Thoracic aorta (tissue), 2 donors: ENCODE measurements at regions not wholly inside any gene's neighbourhood (a gene's known extent, or its start where the extent isn't known, plus 50 kb on each side); places are given as distances from the start of the nearest gene placed in this dataset.

ENCODE experiments used
- ATAC-seq: fragments of 150-250 bp; one replicate; pipeline ENCODE4 v1.8.0; 2017; ENCODE audit warnings: low read depth; ENCODE audit not compliant: insufficient number of reproducible peaks, low FRiP score
- DNase-seq: peaks from one replicate; pipeline ENCODE4 v3.0.0-alpha.2; 2020; ENCODE audit warnings: low spot score
- H3K27ac ChIP-seq, 2 donors: fragments of 200-600 bp; sonication (generic); 1 replicate in 1 of 2; 2 replicates in 1 of 2; pipeline ENCODE4 v1.5.1; 2016; ENCODE audit warnings: mild to moderate bottlenecking in 2 of 2, moderate library complexity in 2 of 2
- H3K27me3 ChIP-seq: fragments of 200-600 bp; sonication (generic); replicated peaks from 2 replicates; pipeline ENCODE4 v1.6.0; 2016; ENCODE audit warnings: mild to moderate bottlenecking; ENCODE audit not compliant: insufficient read depth
- H3K36me3 ChIP-seq: fragments of 200-600 bp; sonication (generic); one replicate; pipeline ENCODE4 v1.5.1; 2016
- H3K4me1 ChIP-seq, 2 donors: fragments of 200-600 bp; sonication (generic); 1 replicate in 1 of 2; 2 replicates in 1 of 2; pipeline versions ENCODE4 v1.5.1 to v1.6.0; 2016; ENCODE audit warnings: low read depth in 2 of 2, mild to moderate bottlenecking in 1 of 2; ENCODE audit not compliant: control insufficient read depth in 1 of 2
- H3K4me3 ChIP-seq: fragments of 200-600 bp; sonication (generic); 2 replicates; pipeline ENCODE4 v1.5.1; 2016; ENCODE audit warnings: mild to moderate bottlenecking
- H3K9me3 ChIP-seq: fragments of 200-600 bp; sonication (generic); 2 replicates; pipeline ENCODE4 v1.5.1; 2016
- CTCF ChIP-seq: fragments of 200-600 bp; sonication (generic); IDR thresholded peaks from one replicate; pipeline ENCODE4 v1.5.1; 2019; ENCODE audit warnings: antibody characterized with exemption

DNA sequence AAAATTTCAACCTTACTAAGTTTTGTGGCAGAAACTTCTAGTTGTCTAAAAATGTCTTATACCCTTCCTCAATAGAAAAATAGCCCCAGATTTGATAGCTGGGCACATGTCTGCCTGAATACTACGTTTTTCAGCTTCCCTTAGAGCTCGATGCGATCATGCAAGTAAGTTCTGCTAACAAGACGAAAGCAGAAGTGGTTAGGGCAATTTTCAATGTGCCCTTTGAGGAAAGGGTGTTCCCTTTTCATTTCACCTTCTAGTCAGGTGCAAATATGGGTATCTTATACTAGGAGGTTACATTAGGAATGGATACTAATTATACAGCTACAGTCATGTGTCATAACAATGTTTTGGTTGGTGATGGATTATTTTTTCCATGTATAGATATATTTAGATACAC lies 1572.1 kb upstream of the LRRTM1 start:
- Histone ChIP-seq H3K36me3 (no peaks in the 10 kb centered on the region), H3K9me3 (no peaks in the 10 kb centered on the region), H3K27me3 (no peaks in the 10 kb centered on the region), H3K4me3 (no peak overlapping the region), H3K27ac (no peak overlapping the region), H3K4me1 (no peaks in the 10 kb centered on the region)
- ATAC-seq: no peak
- no peak for DNase-seq
- no peak for TF ChIP-seq CTCF

DNA sequence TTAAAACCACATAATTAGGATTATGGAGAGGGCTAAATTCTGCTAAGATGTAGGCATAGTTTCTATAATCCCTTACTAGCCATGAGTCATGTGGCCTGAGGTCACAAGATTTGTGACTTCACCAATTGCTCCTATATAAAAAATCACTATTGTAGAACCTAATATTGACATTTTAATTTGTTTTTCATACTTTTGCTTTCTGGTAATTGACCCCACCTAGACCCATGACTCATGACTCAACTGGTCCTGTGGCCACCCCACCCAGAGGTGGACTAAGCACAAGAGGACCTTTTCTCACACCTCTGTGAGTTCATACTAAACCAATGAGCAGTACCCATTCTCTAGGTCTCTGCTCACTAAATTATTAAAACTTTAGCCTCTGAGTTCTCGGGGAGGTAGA lies 1567.5 kb upstream of the LRRTM1 start:
- no peaks in the 10 kb centered on the region for H3K36me3 ChIP-seq
- H3K27me3 ChIP-seq: no peaks in the 10 kb centered on the region
- no peak overlapping the region for H3K27ac ChIP-seq
- DNase-seq (no peak), ATAC-seq (no peak)
- H3K9me3 ChIP-seq: no peaks in the 10 kb centered on the region
- no peaks in the 10 kb centered on the region for H3K4me1 ChIP-seq
- TF ChIP-seq CTCF: no peak
- no peak overlapping the region for H3K4me3 ChIP-seq

DNA sequence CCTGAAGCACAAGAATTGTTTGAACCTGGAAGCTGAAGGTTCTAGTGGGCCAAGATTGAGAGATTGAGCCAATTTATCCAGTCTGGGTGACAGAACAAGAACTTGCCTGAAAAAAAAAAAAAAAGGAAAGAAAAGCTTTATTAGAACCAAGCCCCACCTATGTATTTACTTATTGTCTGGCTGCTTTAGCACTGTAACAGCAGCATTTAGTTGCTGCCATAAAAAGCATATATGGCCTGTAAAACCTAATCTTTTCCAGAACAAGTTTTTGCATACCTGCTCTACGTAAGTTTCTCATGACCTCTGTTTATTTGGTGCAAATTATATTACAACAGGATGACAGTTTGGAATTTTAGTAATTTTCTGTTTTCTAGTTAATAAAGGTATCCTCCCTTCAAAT lies 1565.6 kb upstream of the LRRTM1 start:
- no peak for DNase-seq
- no peaks in the 10 kb centered on the region for H3K36me3 ChIP-seq

DNA sequence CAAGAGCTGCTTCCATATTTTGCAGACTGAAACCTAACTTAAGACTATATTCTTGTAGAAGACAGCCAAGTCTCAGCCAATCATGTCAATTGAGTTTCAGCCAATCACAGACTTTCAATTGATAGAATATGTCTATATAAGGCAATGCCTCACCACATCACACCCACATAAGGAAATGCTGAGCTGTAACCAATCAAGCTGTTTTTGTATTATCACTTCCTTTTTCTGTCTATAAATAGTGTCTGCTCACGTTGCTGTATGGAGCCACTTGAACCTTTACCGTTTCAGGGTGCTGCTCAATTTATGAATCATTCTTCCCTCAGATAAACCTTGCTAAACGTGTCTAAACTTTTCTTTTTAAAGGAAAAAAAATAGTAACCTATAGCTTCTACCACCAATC lies 1554.4 kb upstream of the LRRTM1 start:
- no peak for TF ChIP-seq CTCF
- Histone ChIP-seq H3K27ac (no peak overlapping the region), H3K27me3 (no peaks in the 10 kb centered on the region), H3K4me3 (no peak overlapping the region), H3K4me1 (no peaks in the 10 kb centered on the region), H3K36me3 (no peaks in the 10 kb centered on the region), H3K9me3 (no peaks in the 10 kb centered on the region)
- ATAC-seq: no peak
- DNase-seq: no peak

More for the DNA sequence above, 1565.6 kb upstream of the LRRTM1 start:
- no peak for ATAC-seq
- Histone ChIP-seq H3K9me3 (no peaks in the 10 kb centered on the region), H3K4me1 (no peaks in the 10 kb centered on the region), H3K4me3 (no peak overlapping the region), H3K27me3 (no peaks in the 10 kb centered on the region), H3K27ac (no peak overlapping the region)
- TF ChIP-seq CTCF: no peak

DNA sequence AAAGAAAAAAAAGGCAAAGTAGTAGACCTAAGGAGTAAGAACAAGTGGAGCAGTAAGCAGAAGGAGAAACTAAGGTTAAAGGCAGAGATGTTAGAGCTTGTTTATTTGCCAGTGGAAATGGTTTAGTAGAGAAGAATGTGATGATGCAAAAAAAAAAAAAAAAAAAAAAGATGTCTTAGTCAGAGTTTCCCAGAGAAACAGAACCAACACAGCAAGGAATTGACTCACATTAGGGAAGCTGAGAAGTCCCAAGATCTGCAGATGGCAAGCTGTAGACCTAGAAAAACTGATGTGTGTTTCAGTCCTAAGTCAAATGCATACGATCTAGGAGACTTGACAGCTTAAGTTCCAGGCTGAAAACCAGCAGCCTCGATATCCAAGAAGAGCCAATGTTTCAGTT lies 1548.8 kb upstream of the LRRTM1 start:
- H3K27ac ChIP-seq: no peak overlapping the region
- H3K4me1 ChIP-seq: no peaks in the 10 kb centered on the region
- no peaks in the 10 kb centered on the region for H3K27me3 ChIP-seq
- no peak for TF ChIP-seq CTCF
- ATAC-seq (no peak), DNase-seq (no peak)
- no peak overlapping the region for H3K4me3 ChIP-seq
- H3K36me3 ChIP-seq: no peaks in the 10 kb centered on the region
- no peaks in the 10 kb centered on the region for H3K9me3 ChIP-seq
